Heart right ventricle (tissue), 16 donors: ENCODE measurements at regions not wholly inside any gene's neighbourhood (a gene's known extent, or its start where the extent isn't known, plus 50 kb on each side); places are given as distances from the start of the nearest gene placed in this dataset.

Experiments
- ATAC-seq, 8 donors: fragments of 200-7000 bp; cut with Tn5 transposase; one replicate each; pipeline ENCODE4 v1.9.1; 2020; ENCODE audit warnings: mild to moderate bottlenecking in 8 of 8, moderate library complexity in 8 of 8, moderate number of reproducible peaks in 1 of 8
- DNase-seq, 2 donors: peaks; one replicate each; pipeline ENCODE4 v3.0.0-alpha.2; 2020
- H3K27ac ChIP-seq, 10 donors: fragments of 200-600 bp; sonication (generic) in 2 of 10; one replicate each; pipeline versions ENCODE4 v1.5.0 to v1.8.0; 2020 to 2022; ENCODE audit warnings: mild to moderate bottlenecking in 3 of 10
- H3K27me3 ChIP-seq, 7 donors: fragments of 200-600 bp; one replicate each; pipeline ENCODE4 v1.8.0; 2021 to 2022; ENCODE audit warnings: mild to moderate bottlenecking in 2 of 7
- H3K36me3 ChIP-seq, 9 donors: fragments of 200-600 bp; sonication (generic) in 1 of 9; one replicate each; pipeline versions ENCODE4 v1.5.0 to v1.8.0; 2020 to 2022; ENCODE audit warnings: mild to moderate bottlenecking in 2 of 9
- H3K4me1 ChIP-seq, 9 donors: fragments of 200-600 bp; sonication (generic) in 1 of 9; one replicate each; pipeline versions ENCODE4 v1.5.0 to v1.8.0; 2020 to 2022; ENCODE audit warnings: mild to moderate bottlenecking in 4 of 9
- H3K4me3 ChIP-seq, 10 donors: fragments of 200-600 bp; sonication (generic) in 2 of 10; one replicate each; pipeline versions ENCODE4 v1.5.0 to v1.8.0; 2020 to 2022; ENCODE audit warnings: mild to moderate bottlenecking in 7 of 10, moderate library complexity in 2 of 10
- H3K9me3 ChIP-seq, 11 donors: fragments of 200-600 bp in 10 of 11; sonication (generic) in 2 of 11; one replicate each; pipeline versions ENCODE4 v1.5.0 to v1.8.0; 2013 to 2022; ENCODE audit warnings: mild to moderate bottlenecking in 2 of 11, control low read depth in 1 of 11, moderate library complexity in 1 of 11
- WGBS, 2 donors: extraction: QIAGEN DNeasy Blood & Tissue Kit; methylation state at CpG; one replicate each; pipeline ENCODE4 v1.1.7; 2013; ENCODE audit warnings: inconsistent platforms in 1 of 2; 5-methylcytosine and 5-hydroxymethylcytosine counted together
- intact Hi-C, 10 donors: fragments of 100-400 bp; cut with DNase I; formaldehyde crosslinking; loops; one replicate each; pipeline versions ENCODE4 v1.11.1 to v1.14.2; 2022
- TF ChIP-seq, protein P1 (sequence below), 9 donors: fragments of 200-600 bp; sonication (generic) in 2 of 9; IDR thresholded peaks; one replicate each; pipeline versions ENCODE4 v1.5.0 to v1.8.0; 2021 to 2022; ENCODE audit warnings: antibody characterized with exemption in 9 of 9, mild to moderate bottlenecking in 5 of 9, moderate library complexity in 1 of 9
- donor health status: Arrhythmogenic right ventricular cardiomyopathy.
- donor health status: ischemic (EF 13 %, LVEDD 7.1; RV severe dilation, severe dysfunction).
- donor health status: healthy with polysubstance abuse.
- donor health status: DM: no; HTN: yes; CAD: no.
- donor health status: DM: no; HTN: no; CAD: no.
- donor health status: ischemic (EF 25% LVEDD 6.9; RV normal size, moderate dysfunction).
- donor health status: ischemic (EF 25% LVEDD 5.7; RV mildly dilated, moderate dysfunction).
- donor health status: healthy.
- donor health status: DM: yes; HTN: yes; CAD: no.
- donor health status: Ischemic cardiomyopathy.
- donor health status: ischemic (EF 35%, LVEDD 5.7; RV mildly dilated, moderate dysfunction).
- donor health status: nonischemic (EF 11% LVEDD 7.7; RV severe dilation, severe dysfunction).
- donor health status: DM: yes; HTN: yes; CAD: no.
- donor health status: PGD.
- donor health status: ischemic (EF 29% LVEDD 5.4; RV normal size, mild dysfunction).
- donor health status: nonischemic (EF 23%, LVEDD 6.1; RV moderate dilation, normal function).

DNA sequence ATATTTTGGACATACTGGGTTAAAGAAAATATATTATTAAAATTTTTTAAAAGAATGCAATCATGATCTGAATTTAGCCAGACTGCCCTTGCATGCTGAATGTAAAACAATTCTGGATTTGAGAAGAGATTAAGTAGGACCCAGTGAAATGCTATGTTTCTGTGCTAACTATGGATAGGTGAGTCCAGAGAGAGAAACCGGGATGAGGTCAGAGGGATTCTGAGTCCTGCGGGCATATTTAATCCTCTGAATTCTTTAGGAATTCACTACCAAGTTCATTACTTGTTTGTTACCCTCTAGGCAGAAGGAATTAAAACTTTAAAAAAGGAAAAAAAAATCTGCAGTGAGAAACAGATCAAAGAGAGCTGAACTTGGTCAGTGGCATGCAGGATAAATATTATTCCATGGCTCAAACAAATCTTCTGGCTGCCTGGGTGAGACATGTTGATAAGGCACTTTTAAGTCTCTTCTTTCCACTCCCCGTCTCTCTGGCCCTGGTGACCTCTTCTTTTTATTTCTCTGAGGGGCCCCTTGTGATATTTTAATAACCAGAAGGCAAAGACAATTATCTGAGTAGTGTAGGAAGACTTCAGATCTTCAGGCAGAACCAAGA, 50.2 kb upstream of the LYZL1 start:
- Histone ChIP-seq H3K27me3 (peaks cover 0 to 6% (median 0%) of the 10 kb centered on the region in 7 donors), H3K9me3 (no peaks in the 10 kb centered on the region), H3K4me3 (no peak overlapping the region), H3K27ac (no peak overlapping the region), H3K36me3 (no peaks in the 10 kb centered on the region), H3K4me1 (no peaks in the 10 kb centered on the region)
- ATAC-seq (no peak), DNase-seq (no peak)
- WGBS, 2 donors: 71 to 76% methylated on average over 3 of the region's 3 CpGs
- intact Hi-C loops: loop anchor here in 1 of 10 donors (5.0 kb wide), 1 partner anchor 64 kb away; no protein-coding TSS in a partner anchor
- TF ChIP-seq, protein P1, sequence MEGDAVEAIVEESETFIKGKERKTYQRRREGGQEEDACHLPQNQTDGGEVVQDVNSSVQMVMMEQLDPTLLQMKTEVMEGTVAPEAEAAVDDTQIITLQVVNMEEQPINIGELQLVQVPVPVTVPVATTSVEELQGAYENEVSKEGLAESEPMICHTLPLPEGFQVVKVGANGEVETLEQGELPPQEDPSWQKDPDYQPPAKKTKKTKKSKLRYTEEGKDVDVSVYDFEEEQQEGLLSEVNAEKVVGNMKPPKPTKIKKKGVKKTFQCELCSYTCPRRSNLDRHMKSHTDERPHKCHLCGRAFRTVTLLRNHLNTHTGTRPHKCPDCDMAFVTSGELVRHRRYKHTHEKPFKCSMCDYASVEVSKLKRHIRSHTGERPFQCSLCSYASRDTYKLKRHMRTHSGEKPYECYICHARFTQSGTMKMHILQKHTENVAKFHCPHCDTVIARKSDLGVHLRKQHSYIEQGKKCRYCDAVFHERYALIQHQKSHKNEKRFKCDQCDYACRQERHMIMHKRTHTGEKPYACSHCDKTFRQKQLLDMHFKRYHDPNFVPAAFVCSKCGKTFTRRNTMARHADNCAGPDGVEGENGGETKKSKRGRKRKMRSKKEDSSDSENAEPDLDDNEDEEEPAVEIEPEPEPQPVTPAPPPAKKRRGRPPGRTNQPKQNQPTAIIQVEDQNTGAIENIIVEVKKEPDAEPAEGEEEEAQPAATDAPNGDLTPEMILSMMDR (IDR thresholded peaks at IDR 0.05): no peak
